ENCODE measurements at regions not wholly inside any gene's neighbourhood (a gene's known extent, or its start where the extent isn't known, plus 50 kb on each side); places are given as distances from the start of the nearest gene placed in this dataset.
A peak's percentile ranks its signal among the peaks of the same experiment; 100 is the strongest.

GRCh38 chr18:70463085-70463484 is 174.2 kb downstream of the SOCS6 start:
- Histone ChIP-seq H3K27ac (no peak overlapping the region), H3K4me1 (peaks cover 8% of the 10 kb centered on the region; the same call in 2 of the 3 replicates), H3K4me2 (no peak overlapping the region), H3K4me3 (no peak overlapping the region), H3K9me3 (no peaks in the 10 kb centered on the region)
- no peak for ATAC-seq
- WGBS (ENCODE audit: missing lambda C conversion rate) = 89% methylated on average over 6 of the region's 6 CpGs
- DNase-seq (ENCODE audit: low read depth in 1 of 2, low spot score in 1 of 2) = no peak
- TF ChIP-seq POLR2A (IDR thresholded peaks at IDR 0.05; ENCODE audit: low read length) (no peak), ZNF302 (CRISPR knock-in tag; IDR thresholded peaks at IDR 0.05) (no peak), SREBF2 (IDR thresholded peaks at IDR 0.05) (no peak), RCOR1 (IDR thresholded peaks at IDR 0.05; ENCODE audit: low read depth, low read length) (no peak), USF2 (IDR thresholded peaks at IDR 0.05) (no peak), EHMT2 (IDR thresholded peaks at IDR 0.05; ENCODE audit: low read depth) (no peak), ATOH8 (CRISPR knock-in tag; IDR thresholded peaks at IDR 0.05; ENCODE audit: low read depth) (no peak), BHLHE40 (IDR thresholded peaks at IDR 0.05; ENCODE audit: low read depth, low read length) (no peak), TFCP2L1 (CRISPR knock-in tag; IDR thresholded peaks at IDR 0.05) (no peak), CHD4 (IDR thresholded peaks at IDR 0.05; ENCODE audit: borderline replicate concordance) (no peak), KDM1A (IDR thresholded peaks at IDR 0.05; ENCODE audit: low read depth) (no peak), CHD2 (IDR thresholded peaks at IDR 0.05; ENCODE audit: low read length, partially characterized antibody) (no peak), TP53 (CRISPR knock-in tag; IDR thresholded peaks at IDR 0.05) (no peak), HDAC2 (IDR thresholded peaks at IDR 0.05) (no peak)
- no peak for FAIRE-seq
- ChIA-PET CTCF (interaction anchor here (1.0 to 1.1 kb wide), 2 partner anchors 9 to 28 kb away, joined by 3 to 4 read pairs; no protein-coding TSS in a partner anchor), POLR2A (interaction anchor here (0.5 kb wide), 1 partner anchor 681 kb away, joined by 3 read pairs; no protein-coding TSS in a partner anchor)

GRCh38 chr18:70462078-70462439 is 173.2 kb downstream of the SOCS6 start:
- H3K27ac ChIP-seq = 0 out of 6 replicates have a peak overlapping the region, but pooled peaks of 1 of the 2 experiments have one; percentile 11
- no peaks in the 10 kb centered on the region for H3K9me3 ChIP-seq
- no peak for DNase-seq (ENCODE audit: low read depth in 1 of 2, low spot score in 1 of 2)
- H3K4me1 ChIP-seq = peaks cover 8% of the 10 kb centered on the region; the same call in 2 of the 3 replicates
- ChIA-PET CTCF (interaction anchor here (1.0 to 1.2 kb wide), 2 partner anchors 8 to 29 kb away, joined by 3 to 5 read pairs; no protein-coding TSS in a partner anchor), POLR2A (no interaction called here)
- WGBS (ENCODE audit: missing lambda C conversion rate) = 47% methylated on average over 3 of the region's 3 CpGs
- no peak overlapping the region for H3K4me2 ChIP-seq
- no peak overlapping the region for H3K4me3 ChIP-seq
- peak in 1 of 2 experiments; percentile 37; a peak in 2 of 6 replicates for ATAC-seq
- no peak for FAIRE-seq
- no peak for TF ChIP-seq CHD2 (IDR thresholded peaks at IDR 0.05; ENCODE audit: low read length, partially characterized antibody)
- no peak for TF ChIP-seq TFCP2L1 (CRISPR knock-in tag; IDR thresholded peaks at IDR 0.05)
- no peak for TF ChIP-seq KDM1A (IDR thresholded peaks at IDR 0.05; ENCODE audit: low read depth)
- TF ChIP-seq NPAS2 (CRISPR knock-in tag; IDR thresholded peaks at IDR 0.05; ENCODE audit: borderline replicate concordance) = no peak
- TF ChIP-seq BHLHE40 (IDR thresholded peaks at IDR 0.05; ENCODE audit: low read depth, low read length) = no peak
- no peak for TF ChIP-seq FOSL2 (IDR thresholded peaks at IDR 0.05)
- TF ChIP-seq FOSL2 (CRISPR knock-in tag; IDR thresholded peaks at IDR 0.05) = no peak
- no peak for TF ChIP-seq ZNF302 (CRISPR knock-in tag; IDR thresholded peaks at IDR 0.05)
- no peak for TF ChIP-seq SMC3 (IDR thresholded peaks at IDR 0.05)
- no peak for TF ChIP-seq RARB (CRISPR knock-in tag; IDR thresholded peaks at IDR 0.05)
- TF ChIP-seq SREBF2 (IDR thresholded peaks at IDR 0.05) = no peak
- TF ChIP-seq USF2 (IDR thresholded peaks at IDR 0.05) = no peak
- no peak for TF ChIP-seq RFX5 (IDR thresholded peaks at IDR 0.05)
- TF ChIP-seq MYC (IDR thresholded peaks at IDR 0.05; ENCODE audit: borderline replicate concordance, low read length) = no peak
- TF ChIP-seq JUNB (IDR thresholded peaks at IDR 0.05) = no peak
